C4-2B (cell line): ENCODE measurements at regions not wholly inside any gene's neighbourhood (a gene's known extent, or its start where the extent isn't known, plus 50 kb on each side); places are given as distances from the start of the nearest gene placed in this dataset.
"Not testable (repeated sequence)": the region's sequence is repeated elsewhere in the genome, so short reads cannot be mapped to it uniquely, and the experiment has no call there.

Experiments
- H3K27ac ChIP-seq: fragments of 450-650 bp; 2 replicates; pipeline ENCODE4 v1.5.1; 2017
- CTCF ChIP-seq: fragments of 450-650 bp; conservative IDR thresholded peaks from 2 replicates; pipeline ENCODE4 v1.5.1; 2017; ENCODE audit warnings: mild to moderate bottlenecking
- ZFX ChIP-seq: fragments of 450-650 bp; IDR thresholded peaks from 2 replicates; pipeline ENCODE4 v1.6.1; 2017

- no peak overlapping the region for H3K27ac ChIP-seq
- TF ChIP-seq CTCF: no peak
- TF ChIP-seq ZFX: no peak
Measured at GRCh38 chr2:222000326-222000725, 298.5 kb downstream of the PAX3 start.

GRCh38 chr2:221999717-222000116 lies 299.1 kb downstream of the PAX3 start:
- no peak overlapping the region for H3K27ac ChIP-seq
- TF ChIP-seq ZFX: no peak
- TF ChIP-seq CTCF: no peak

GRCh38 chr2:221999166-221999565 lies 299.6 kb downstream of the PAX3 start:
- TF ChIP-seq CTCF (no peak), ZFX (no peak)
- H3K27ac ChIP-seq: no peak overlapping the region

GRCh38 chr2:221997683-221998082 lies 301.1 kb downstream of the PAX3 start:
- H3K27ac ChIP-seq: no peak overlapping the region
- TF ChIP-seq CTCF (no peak), ZFX (no peak)

GRCh38 chr2:221997100-221997499 lies 301.7 kb downstream of the PAX3 start:
- TF ChIP-seq CTCF (no peak), ZFX (no peak)
- H3K27ac ChIP-seq: no peak overlapping the region

GRCh38 chr2:221994926-221995325 lies 303.9 kb downstream of the PAX3 start:
- no peak overlapping the region for H3K27ac ChIP-seq
- TF ChIP-seq ZFX (no peak), CTCF (no peak)

GRCh38 chr2:221984376-221984775 lies 314.4 kb downstream of the PAX3 start:
- H3K27ac ChIP-seq: not testable (repeated sequence)

- no peak for TF ChIP-seq ZFX
- TF ChIP-seq CTCF: no peak
- no peak overlapping the region for H3K27ac ChIP-seq
Measured at GRCh38 chr2:221981912-221982470, 316.8 kb downstream of the PAX3 start.
